ENCODE measurements at regions not wholly inside any gene's neighbourhood (a gene's known extent, or its start where the extent isn't known, plus 50 kb on each side); places are given as distances from the start of the nearest gene placed in this dataset.

DNA sequence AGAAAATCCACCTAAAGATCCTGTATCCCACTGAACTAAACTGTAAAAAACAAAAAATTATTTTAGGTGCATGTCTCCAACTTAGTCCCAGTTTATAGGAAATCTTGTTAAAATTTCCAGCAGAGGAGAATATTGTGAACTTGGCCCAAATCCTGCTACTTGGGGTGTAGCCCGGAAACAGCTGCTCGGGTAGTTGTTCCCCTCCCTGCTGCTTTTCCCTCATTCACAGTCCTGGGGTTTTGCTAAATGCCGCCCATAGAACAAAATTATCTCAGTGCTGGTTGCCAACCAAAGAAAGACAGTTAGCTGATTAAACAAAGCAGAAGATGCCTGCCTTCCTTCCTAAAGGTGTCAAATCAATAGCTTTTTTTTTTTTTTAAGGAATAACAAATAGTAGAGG lies 330.5 kb upstream of the KLF12 start:
- TF ChIP-seq POLR2A (IDR thresholded peaks at IDR 0.05; ENCODE audit: low read length): no peak
- TF ChIP-seq GATA1 (IDR thresholded peaks at IDR 0.05; ENCODE audit: low read depth, low read length): no peak

Measured in erythroblast (primary cell).